Erythroblast (primary cell): ENCODE measurements at regions not wholly inside any gene's neighbourhood (a gene's known extent, or its start where the extent isn't known, plus 50 kb on each side); places are given as distances from the start of the nearest gene placed in this dataset.

Experiments used
- GATA1 ChIP-seq: IDR thresholded peaks from 2 replicates; pipeline ENCODE4 v1.6.1; 2011; ENCODE audit warnings: low read depth, mild to moderate bottlenecking, control low read depth, low read length, moderate library complexity
- POLR2A ChIP-seq: IDR thresholded peaks from 2 replicates; pipeline ENCODE4 v1.6.1; 2011; ENCODE audit warnings: mild to moderate bottlenecking, low read length

GRCh38 chr4:137638934-137639333 lies 106.6 kb upstream of the PCDH18 start:
- TF ChIP-seq POLR2A (no peak), GATA1 (no peak)
